Stimulated activated CD8-positive, alpha-beta memory T cell treated with anti-CD3 and anti-CD28 coated beads, Interleukin-15, amount 100 ng/mL, for 24 hours (primary cell): ENCODE measurements at regions not wholly inside any gene's neighbourhood (a gene's known extent, or its start where the extent isn't known, plus 50 kb on each side); places are given as distances from the start of the nearest gene placed in this dataset.
"Not testable (repeated sequence)": the region's sequence is repeated elsewhere in the genome, so short reads cannot be mapped to it uniquely, and the experiment has no call there.

ENCODE experiments used
- DNase-seq: peaks from one replicate; pipeline ENCODE4 v3.0.0-alpha.2; 2020; ENCODE audit warnings: low read depth

- no peak for DNase-seq
Observed at GRCh38 chr2:146978577-146979555, 866.0 kb upstream of the ACVR2A start.

- DNase-seq, result not testable (repeated sequence)
Observed at GRCh38 chr2:146970981-146971380, 873.8 kb upstream of the ACVR2A start.

GRCh38 chr2:146969703-146970102 is 875.1 kb upstream of the ACVR2A start:
- not testable (repeated sequence) for DNase-seq

DNA sequence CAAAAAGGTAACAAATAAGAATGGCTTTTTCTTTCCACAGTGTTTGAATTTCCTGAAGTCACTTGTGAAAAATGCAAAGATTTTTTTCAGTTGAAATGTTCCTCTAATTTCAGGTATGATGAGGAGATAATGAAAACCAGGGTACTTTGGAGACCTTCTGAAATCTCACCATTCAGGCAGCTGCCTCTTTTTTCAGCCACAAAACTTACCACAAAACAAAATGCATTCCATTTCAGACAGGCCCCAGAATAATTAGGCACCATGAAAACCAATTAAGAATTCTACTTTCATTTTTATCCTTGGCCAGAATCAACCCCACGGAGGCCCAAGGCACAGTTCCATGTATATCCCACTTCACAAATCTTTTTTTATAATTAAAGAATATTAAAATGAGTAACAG is 880.3 kb upstream of the ACVR2A start:
- DNase-seq, result no peak

- DNase-seq, result no peak
Observed at GRCh38 chr2:146954544-146954943, 890.3 kb upstream of the ACVR2A start.

DNA sequence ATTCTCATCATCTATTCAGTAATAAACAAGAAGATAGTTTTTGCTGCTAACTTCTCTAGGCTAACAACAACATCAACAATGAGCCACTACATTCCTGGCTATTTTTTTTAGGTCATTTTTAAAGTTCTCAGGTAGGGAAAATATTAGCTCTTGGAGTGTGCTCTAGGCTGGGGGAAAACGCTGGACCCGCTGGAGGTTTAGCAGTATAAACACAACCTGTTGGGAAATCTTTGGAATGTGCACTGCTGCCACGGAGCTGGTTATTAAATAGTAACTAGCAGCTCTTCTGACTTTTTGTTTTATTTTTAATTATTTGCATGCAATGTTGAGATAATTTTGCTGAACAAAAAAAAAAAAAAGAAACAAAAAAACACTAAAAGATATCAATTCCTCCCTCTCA is 892.1 kb upstream of the ACVR2A start:
- DNase-seq, result no peak

- DNase-seq, result no peak
Observed at GRCh38 chr2:146950911-146951310, 893.9 kb upstream of the ACVR2A start.

GRCh38 chr2:146950361-146950760 is 894.5 kb upstream of the ACVR2A start:
- no peak for DNase-seq

DNA sequence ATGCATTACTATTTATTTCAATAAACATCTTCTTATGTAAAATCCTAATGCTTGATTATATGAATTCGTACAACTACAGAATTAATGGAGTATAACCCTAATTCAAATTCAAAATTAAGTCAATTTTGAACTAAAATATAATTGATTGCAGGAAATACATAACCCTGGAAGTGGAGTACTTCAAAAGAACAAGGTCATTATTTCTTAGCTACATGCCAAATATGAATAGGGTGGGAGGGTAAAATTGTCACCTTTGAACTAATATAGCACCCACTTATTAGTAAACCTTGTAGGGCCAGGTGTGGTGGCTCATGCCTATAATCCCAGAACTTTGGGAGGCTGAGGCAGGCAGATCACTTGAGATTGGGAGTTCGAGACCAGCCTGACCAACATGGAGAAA is 895.4 kb upstream of the ACVR2A start:
- no peak for DNase-seq

GRCh38 chr2:146944601-146945000 is 900.2 kb upstream of the ACVR2A start:
- DNase-seq, result no peak

- no peak for DNase-seq
Observed at GRCh38 chr2:146939991-146940685, 904.7 kb upstream of the ACVR2A start.

DNA sequence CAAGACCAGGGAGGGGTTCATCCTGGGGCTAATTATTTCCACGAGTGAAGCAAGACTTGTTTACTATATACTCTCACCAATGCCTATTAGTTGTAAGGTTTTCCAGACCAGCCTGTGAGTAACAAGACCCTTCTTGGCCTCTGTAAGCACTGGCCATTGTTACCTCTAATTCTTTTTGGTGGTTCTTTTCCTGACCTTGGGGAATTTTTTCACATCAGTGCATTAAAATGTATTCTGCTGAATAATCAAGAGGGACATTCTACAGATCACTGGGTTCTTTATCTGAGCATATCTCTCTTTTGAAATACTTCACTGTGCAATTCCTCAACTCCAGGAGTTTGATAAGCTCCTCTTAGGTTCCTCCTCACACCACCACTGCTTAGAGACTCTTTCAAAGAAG is 909.9 kb upstream of the ACVR2A start:
- DNase-seq, result no peak

GRCh38 chr2:146931109-146931508 is 913.7 kb upstream of the ACVR2A start:
- DNase-seq, result no peak

DNA sequence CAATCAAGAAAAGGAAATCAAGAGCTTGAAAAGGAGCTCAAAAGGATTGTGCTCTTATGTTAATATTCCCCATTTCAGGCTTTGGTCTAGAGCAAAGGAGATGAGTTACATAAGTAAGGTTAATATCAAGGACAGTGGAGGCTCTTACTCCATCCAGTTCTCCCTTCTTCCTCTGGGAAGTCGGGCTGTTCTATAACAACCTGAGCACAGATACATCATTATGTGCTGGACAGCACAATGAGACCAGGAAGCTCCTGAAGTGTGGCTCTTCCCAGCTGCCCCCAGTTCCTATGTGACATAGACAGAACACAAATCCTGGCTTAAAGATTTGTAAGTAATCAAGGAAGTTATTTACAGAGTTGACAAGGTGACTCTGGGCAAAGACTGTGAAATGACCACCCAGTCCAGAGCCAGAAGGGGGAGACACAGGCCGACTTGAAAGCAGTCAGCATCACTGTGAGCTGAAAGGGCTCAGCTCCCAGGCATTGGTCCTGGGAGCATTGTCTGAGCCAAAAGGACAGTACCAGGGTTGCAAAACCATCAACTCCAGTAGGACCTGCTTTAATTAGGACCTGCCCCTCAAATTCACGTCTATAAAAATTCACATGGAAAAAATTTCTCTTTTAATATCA is 917.6 kb upstream of the ACVR2A start:
- DNase-seq, result no peak

GRCh38 chr2:146918280-146918679 is 926.5 kb upstream of the ACVR2A start:
- no peak for DNase-seq

DNA sequence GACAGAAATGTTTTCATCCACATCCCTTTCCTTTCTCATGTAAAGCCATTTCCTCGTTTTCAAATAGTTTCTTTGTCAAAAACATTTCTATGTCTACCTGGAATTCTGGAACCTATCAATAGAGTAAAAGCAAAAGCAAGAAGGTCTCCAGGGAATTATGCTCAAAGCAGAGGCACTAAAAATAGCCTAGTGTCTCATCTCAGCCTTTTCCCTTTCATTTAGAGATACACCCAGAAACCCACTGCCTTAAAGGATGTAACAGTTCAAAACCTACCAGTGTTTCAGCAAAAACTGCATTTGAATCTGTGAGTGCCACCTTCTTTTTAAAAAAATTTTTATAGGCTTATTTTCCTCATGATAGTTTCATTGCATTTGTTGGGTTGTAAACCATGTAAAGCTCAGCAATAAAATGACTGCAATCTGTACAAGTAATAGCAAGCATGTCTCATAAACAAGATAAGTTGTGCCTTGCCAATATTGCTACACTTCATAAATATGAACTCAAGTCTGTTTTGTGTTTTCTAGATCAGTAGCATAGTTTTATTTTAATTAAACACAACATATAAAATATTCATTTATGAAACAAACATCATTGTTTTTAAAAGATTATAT is 927.3 kb upstream of the ACVR2A start:
- DNase-seq, result no peak

- DNase-seq, result no peak
Observed at GRCh38 chr2:146916914-146917313, 927.9 kb upstream of the ACVR2A start.

GRCh38 chr2:146913476-146913875 is 931.4 kb upstream of the ACVR2A start:
- no peak for DNase-seq

DNA sequence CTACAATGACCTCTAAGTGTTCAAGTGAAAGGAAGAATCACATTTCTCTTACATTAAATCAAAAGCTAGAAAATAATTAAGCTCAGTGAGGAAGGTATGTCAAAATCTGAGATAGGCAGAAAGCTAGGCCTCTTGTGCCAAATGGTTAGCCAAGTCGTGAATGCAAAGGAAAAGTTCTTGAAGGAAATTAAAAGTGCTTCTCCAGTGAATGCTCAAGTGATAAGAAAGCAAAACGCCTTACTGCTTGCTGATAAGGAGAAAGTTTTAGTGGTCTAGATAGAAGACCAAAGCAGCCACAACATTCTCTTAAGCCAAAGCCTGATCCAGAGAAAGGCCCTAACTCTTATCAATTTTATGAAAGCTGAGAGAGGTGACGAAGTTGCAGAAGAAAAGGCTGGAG is 932.3 kb upstream of the ACVR2A start:
- no peak for DNase-seq

DNA sequence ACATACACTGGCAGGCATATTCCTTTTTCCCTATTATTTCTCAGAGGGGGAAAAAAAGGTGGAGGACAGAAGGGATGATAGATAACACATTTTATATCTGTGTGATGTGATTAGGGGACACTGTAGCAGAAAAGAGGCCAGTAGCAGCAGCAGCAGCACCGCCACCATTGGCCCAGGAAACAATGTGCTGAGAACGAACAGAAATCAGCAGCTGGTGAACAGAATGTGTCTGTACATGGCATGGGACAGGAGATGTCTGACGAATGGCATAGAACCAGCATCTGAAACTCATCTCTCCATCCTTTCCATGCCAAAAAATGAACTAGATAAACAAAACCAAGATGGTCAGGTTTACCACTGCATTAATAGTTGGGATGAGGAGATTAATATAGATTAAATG is 936.1 kb upstream of the ACVR2A start:
- no peak for DNase-seq

DNA sequence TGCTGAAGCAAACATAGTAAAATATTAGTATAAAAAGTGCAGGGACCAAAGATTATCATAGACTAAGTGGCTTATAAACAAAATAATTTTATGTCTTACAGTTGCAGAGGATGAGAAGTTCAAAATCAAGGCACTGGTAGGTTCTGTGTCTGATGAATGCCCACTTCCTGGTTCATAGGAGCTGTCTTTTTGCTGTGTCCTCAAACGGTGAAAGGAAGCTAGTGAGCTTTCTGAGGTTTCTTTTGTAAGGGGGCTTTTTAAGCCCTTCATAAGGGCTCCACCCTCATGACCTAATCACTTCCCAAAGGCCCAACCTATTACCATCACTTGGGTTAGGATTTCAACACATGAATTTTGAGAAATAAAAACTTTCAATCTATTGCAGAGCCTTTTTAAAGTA is 946.7 kb upstream of the ACVR2A start:
- DNase-seq, result no peak

GRCh38 chr2:146894514-146894913 is 950.3 kb upstream of the ACVR2A start:
- no peak for DNase-seq
